Esophagus squamous epithelium (tissue), 4 donors: ENCODE measurements at regions not wholly inside any gene's neighbourhood (a gene's known extent, or its start where the extent isn't known, plus 50 kb on each side); places are given as distances from the start of the nearest gene placed in this dataset.

Experiments
- POLR2A ChIP-seq, 4 donors: fragments of 450-650 bp; IDR thresholded peaks; one replicate each; pipeline ENCODE4 v1.6.1; 2017; ENCODE audit warnings: antibody characterized with exemption in 4 of 4, mild to moderate bottlenecking in 4 of 4, moderate library complexity in 3 of 4
- TF ChIP-seq, protein P1 (sequence below), 6 experiments: fragments of 450-650 bp in 4 of 6; fragments of 200-600 bp in 2 of 6; sonication (generic) in 2 of 6; IDR thresholded peaks; one replicate each; pipeline ENCODE4 v1.5.1; 2016 to 2019; ENCODE audit warnings: antibody characterized with exemption in 6 of 6, mild to moderate bottlenecking in 4 of 6, moderate library complexity in 4 of 6

DNA sequence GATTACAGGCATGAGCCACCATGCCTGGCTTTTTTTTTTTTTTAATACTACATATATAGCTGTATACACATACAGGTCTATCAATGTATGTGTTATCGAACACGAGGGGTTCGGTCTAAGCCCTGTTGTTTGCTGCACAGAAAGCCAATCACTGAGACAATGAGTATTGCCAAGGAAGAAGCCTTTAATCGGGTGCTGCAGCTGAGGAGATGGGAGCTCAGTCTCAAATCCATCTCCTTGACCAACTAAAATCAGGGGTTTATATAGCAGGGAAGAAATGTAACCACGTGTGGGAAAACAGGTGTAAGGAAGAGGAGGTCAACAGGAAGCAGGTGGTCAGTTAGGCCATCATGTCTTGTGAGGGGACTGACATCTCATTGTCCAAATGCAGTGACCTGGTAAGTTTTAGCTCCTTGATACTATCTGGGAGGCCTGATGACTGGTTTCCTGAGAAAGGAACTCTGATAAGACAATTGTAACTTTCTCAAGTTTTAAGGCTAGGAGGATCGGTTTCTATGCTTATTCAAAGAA lies 80.9 kb upstream of the MAP1LC3B2 start:
- TF ChIP-seq, protein P1, sequence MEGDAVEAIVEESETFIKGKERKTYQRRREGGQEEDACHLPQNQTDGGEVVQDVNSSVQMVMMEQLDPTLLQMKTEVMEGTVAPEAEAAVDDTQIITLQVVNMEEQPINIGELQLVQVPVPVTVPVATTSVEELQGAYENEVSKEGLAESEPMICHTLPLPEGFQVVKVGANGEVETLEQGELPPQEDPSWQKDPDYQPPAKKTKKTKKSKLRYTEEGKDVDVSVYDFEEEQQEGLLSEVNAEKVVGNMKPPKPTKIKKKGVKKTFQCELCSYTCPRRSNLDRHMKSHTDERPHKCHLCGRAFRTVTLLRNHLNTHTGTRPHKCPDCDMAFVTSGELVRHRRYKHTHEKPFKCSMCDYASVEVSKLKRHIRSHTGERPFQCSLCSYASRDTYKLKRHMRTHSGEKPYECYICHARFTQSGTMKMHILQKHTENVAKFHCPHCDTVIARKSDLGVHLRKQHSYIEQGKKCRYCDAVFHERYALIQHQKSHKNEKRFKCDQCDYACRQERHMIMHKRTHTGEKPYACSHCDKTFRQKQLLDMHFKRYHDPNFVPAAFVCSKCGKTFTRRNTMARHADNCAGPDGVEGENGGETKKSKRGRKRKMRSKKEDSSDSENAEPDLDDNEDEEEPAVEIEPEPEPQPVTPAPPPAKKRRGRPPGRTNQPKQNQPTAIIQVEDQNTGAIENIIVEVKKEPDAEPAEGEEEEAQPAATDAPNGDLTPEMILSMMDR (IDR thresholded peaks at IDR 0.05): no peak
- no peak for TF ChIP-seq POLR2A (IDR thresholded peaks at IDR 0.05)
